Fibroblast of pulmonary artery (primary cell): ENCODE measurements at regions not wholly inside any gene's neighbourhood (a gene's known extent, or its start where the extent isn't known, plus 50 kb on each side); places are given as distances from the start of the nearest gene placed in this dataset.
"Not testable (repeated sequence)": the region's sequence is repeated elsewhere in the genome, so short reads cannot be mapped to it uniquely, and the experiment has no call there.

Experiments used
- DNase-seq: peaks from one replicate; pipeline ENCODE4 v3.0.0-alpha.2; 2010; ENCODE audit warnings: low read depth
- H3K4me3 ChIP-seq: replicated peaks from 2 replicates; pipeline ENCODE4 v1.5.1; 2011; ENCODE audit warnings: low read depth, mild to moderate bottlenecking, control low read depth, low read length, moderate library complexity
- CTCF ChIP-seq: IDR thresholded peaks from 2 replicates; pipeline ENCODE4 v1.5.1; 2011; ENCODE audit warnings: mild to moderate bottlenecking, control low read depth, low read length, inconsistent platforms; ENCODE audit errors: missing control alignments

DNA sequence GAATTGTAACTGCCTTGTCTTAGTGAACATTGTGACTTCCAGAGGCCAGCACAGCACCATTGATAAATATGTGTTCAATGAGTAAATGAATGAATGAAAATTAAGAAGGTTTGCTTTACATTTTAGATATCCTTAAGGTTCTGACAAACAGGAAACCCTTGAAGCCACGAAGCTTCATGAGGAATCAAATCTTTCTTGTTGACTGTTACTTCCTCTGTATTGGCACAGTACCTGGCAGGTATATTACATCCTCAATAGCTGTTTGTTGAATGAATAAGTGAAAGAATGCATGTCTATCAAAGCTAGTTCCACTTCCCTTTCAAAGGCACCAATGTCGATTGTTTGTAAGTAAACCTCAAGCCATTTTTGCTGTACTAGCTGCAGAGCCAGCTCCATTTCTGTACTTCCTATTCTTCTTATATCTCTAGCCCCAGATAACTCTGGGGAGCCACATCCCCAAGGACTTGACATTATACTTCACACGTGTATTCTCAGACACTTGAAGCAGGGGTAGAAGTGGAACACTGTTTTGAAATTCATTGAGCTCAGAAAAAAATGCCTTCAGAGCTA, 140.3 kb upstream of the RAG2 start:
- no peak overlapping the region for H3K4me3 ChIP-seq
- DNase-seq: no peak
- no peak for TF ChIP-seq CTCF

DNA sequence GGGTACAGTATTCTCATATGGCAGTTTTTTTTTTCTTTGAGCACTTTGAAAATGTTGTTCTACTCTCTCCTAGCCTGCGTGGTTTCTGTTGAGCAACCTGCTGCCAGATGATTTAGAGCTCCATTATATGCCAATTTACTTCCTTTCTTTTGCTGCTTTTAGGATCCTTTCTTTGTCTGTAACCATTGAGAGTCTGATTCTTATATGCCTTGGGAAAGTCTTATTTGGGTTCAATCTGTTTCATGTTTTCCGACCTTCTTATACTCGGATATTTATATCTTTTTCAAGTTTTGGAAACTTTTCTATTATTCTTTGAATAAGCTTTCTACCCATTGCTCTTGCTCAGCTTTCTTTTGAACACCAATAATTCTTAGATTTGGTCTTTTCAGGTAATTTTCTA, 138.1 kb upstream of the RAG2 start:
- DNase-seq: no peak
- TF ChIP-seq CTCF: no peak
- no peak overlapping the region for H3K4me3 ChIP-seq

- DNase-seq: not testable (repeated sequence)
Observed at GRCh38 chr11:36733721-36734120, 135.7 kb upstream of the RAG2 start.

DNA sequence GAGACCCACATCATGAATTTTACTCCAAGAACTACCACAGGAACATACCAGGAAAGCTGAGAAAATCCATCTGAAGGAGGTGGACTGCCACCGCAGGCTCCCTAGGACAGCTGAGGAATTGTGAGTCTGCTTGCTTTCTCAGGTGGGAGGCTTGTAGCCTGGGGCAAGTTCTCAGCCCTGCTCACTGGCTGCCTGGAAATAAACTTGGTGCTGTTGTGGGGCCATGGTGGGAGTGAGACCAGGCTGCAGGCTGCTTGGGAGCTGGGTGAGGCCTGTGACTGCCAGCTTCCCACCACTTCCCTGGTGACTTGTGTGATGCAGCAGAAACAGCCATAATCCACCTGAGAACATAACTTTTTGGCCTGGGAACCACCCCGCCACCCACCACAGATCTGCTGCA, 132.7 kb upstream of the RAG2 start:
- TF ChIP-seq CTCF: no peak
- no peak overlapping the region for H3K4me3 ChIP-seq
- no peak for DNase-seq

More at GRCh38 chr11:36733721-36734120, 135.7 kb upstream of the RAG2 start:
- not testable (repeated sequence) for H3K4me3 ChIP-seq

- no peak overlapping the region for H3K4me3 ChIP-seq
- DNase-seq: no peak
- no peak for TF ChIP-seq CTCF
Observed at GRCh38 chr11:36729825-36730224, 131.8 kb upstream of the RAG2 start.

GRCh38 chr11:36726420-36726819, 128.4 kb upstream of the RAG2 start:
- H3K4me3 ChIP-seq: no peak overlapping the region
- no peak for TF ChIP-seq CTCF
- no peak for DNase-seq

DNA sequence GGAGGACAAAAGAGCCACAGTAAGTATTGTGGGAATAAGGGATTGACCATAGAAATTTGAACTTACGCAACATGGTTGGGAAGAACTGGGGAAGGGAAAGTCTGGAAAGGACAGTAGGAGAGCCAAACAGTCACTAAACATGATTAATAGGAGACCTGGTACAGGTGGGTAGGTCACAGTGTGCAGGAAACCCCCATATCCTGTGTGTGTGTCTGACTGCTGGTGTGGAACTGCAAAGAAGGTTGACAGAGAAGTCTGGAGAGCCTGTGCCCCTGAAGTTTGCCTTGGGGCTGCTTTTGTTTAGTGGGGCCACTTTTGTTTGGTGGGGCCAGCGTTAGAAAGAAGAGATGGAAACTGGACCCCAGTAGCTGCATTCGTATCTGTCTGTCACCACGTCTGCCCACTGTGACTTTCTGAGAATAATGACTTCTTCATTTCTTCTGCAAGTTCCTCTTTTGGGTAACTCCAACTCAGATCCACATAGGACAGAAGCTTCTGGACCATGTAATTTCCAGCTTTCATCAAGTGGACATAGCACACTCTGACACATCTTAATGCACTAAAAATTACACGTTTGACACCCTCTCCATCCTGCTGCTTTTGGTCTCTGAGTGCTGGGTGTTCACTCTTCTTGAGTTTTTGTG, 126.8 kb upstream of the RAG2 start:
- H3K4me3 ChIP-seq: no peak overlapping the region
- no peak for DNase-seq
- no peak for TF ChIP-seq CTCF
